SK-N-SH treated with all-trans-retinoic acid at 6 μM for 48 hours (cell line): ENCODE measurements at regions not wholly inside any gene's neighbourhood (a gene's known extent, or its start where the extent isn't known, plus 50 kb on each side); places are given as distances from the start of the nearest gene placed in this dataset.

Source experiments
- ATAC-seq: fragments of 200-7000 bp; cut with Tn5 transposase; 3 replicates; pipeline ENCODE4 v1.9.1; 2020; ENCODE audit warnings: mild to moderate bottlenecking, moderate library complexity
- ARNTL ChIP-seq: fragments of 450-650 bp; formaldehyde crosslinking; IDR thresholded peaks from 2 replicates; pipeline ENCODE4 v1.5.0; 2020; ENCODE audit warnings: low read depth, mild to moderate bottlenecking, moderate library complexity, borderline replicate concordance
- BACH2 ChIP-seq: fragments of 250-450 bp; sonication (Bioruptor Pico); IDR thresholded peaks from 2 replicates; pipeline ENCODE4 v1.9.0; 2021; ENCODE audit warnings: mild to moderate bottlenecking, borderline replicate concordance
- CREB5 ChIP-seq: fragments of 250-450 bp; sonication (Bioruptor Pico); IDR thresholded peaks from 2 replicates; pipeline ENCODE4 v1.5.1; 2020; ENCODE audit warnings: low read depth, mild to moderate bottlenecking, moderate library complexity
- CSDC2 ChIP-seq: fragments of 250-450 bp; sonication (Bioruptor Pico); IDR thresholded peaks from 2 replicates; pipeline ENCODE4 v1.5.0; 2020; ENCODE audit warnings: mild to moderate bottlenecking, moderate library complexity
- ESRRG ChIP-seq: fragments of 250-450 bp; sonication (Bioruptor Pico); IDR thresholded peaks from 2 replicates; pipeline ENCODE4 v1.6.1; 2021; ENCODE audit warnings: mild to moderate bottlenecking
- GLIS3 ChIP-seq: fragments of 250-450 bp; sonication (Bioruptor Pico); IDR thresholded peaks from 2 replicates; pipeline ENCODE4 v1.5.0; 2020; ENCODE audit warnings: mild to moderate bottlenecking, moderate library complexity
- ISL1 ChIP-seq: fragments of 250-450 bp; sonication (Bioruptor Pico); IDR thresholded peaks from 2 replicates; pipeline ENCODE4 v2.1.2; 2022; ENCODE audit warnings: mild to moderate bottlenecking, moderate library complexity
- OSR1 ChIP-seq: fragments of 250-450 bp; sonication (Bioruptor Pico); IDR thresholded peaks from 2 replicates; pipeline ENCODE4 v1.8.0; 2022; ENCODE audit warnings: moderate library complexity, mild to moderate bottlenecking, inconsistent platforms
- PPARA ChIP-seq: fragments of 250-450 bp; sonication (Bioruptor Pico); IDR thresholded peaks from 2 replicates; pipeline ENCODE4 v1.5.0; 2020; ENCODE audit warnings: mild to moderate bottlenecking, borderline replicate concordance
- RARB ChIP-seq: fragments of 250-450 bp; sonication (Bioruptor Pico); IDR thresholded peaks from 2 replicates; pipeline ENCODE4 v1.8.0; 2021; ENCODE audit warnings: mild to moderate bottlenecking, moderate library complexity
- SNAI2 ChIP-seq: fragments of 250-450 bp; sonication (Bioruptor Pico); IDR thresholded peaks from 2 replicates; pipeline ENCODE4 v1.5.0; 2020; ENCODE audit warnings: mild to moderate bottlenecking, moderate library complexity
- TCF4 ChIP-seq: fragments of 250-450 bp; sonication (Bioruptor Pico); IDR thresholded peaks from 2 replicates; pipeline ENCODE4 v1.8.0; 2021; ENCODE audit warnings: mild to moderate bottlenecking, moderate library complexity, borderline replicate concordance
- TOX ChIP-seq: fragments of 250-450 bp; sonication (Bioruptor Pico); IDR thresholded peaks from 2 replicates; pipeline ENCODE4 v1.8.0; 2021; ENCODE audit warnings: mild to moderate bottlenecking, moderate library complexity, borderline replicate concordance
- TSHZ2 ChIP-seq: fragments of 250-450 bp; sonication (Bioruptor Pico); IDR thresholded peaks from 2 replicates; pipeline ENCODE4 v1.5.0; 2020; ENCODE audit warnings: mild to moderate bottlenecking, moderate library complexity
- ZC3H10 ChIP-seq: fragments of 250-450 bp; sonication (Bioruptor Pico); IDR thresholded peaks from 2 replicates; pipeline ENCODE4 v1.5.1; 2021; ENCODE audit warnings: mild to moderate bottlenecking, moderate library complexity
- ZFP3 ChIP-seq: fragments of 250-450 bp; sonication (Bioruptor Pico); IDR thresholded peaks from 2 replicates; pipeline ENCODE4 v1.5.0; 2020; ENCODE audit warnings: mild to moderate bottlenecking, moderate library complexity
- ZFP30 ChIP-seq: fragments of 450-650 bp; formaldehyde crosslinking; IDR thresholded peaks from 2 replicates; pipeline ENCODE4 v1.5.0; 2022; ENCODE audit warnings: mild to moderate bottlenecking, moderate library complexity
- ZNF565 ChIP-seq: fragments of 450-650 bp; formaldehyde crosslinking; conservative IDR thresholded peaks from 2 replicates; pipeline ENCODE4 v1.5.0; 2020; ENCODE audit warnings: low read depth, mild to moderate bottlenecking, moderate library complexity
- ZNF70 ChIP-seq: fragments of 450-650 bp; formaldehyde crosslinking; IDR thresholded peaks from 2 replicates; pipeline ENCODE4 v1.5.0; 2020; ENCODE audit warnings: mild to moderate bottlenecking, moderate library complexity
- ZNF8 ChIP-seq: fragments of 450-650 bp; formaldehyde crosslinking; IDR thresholded peaks from 2 replicates; pipeline ENCODE4 v1.5.0; 2020; ENCODE audit warnings: mild to moderate bottlenecking, moderate library complexity
- TF ChIP-seq, protein P1 (sequence below): fragments of 250-450 bp; sonication (Bioruptor Pico); IDR thresholded peaks from 2 replicates; pipeline ENCODE4 v1.8.0; 2021; ENCODE audit warnings: low read depth, mild to moderate bottlenecking, moderate library complexity, borderline replicate concordance
- TF ChIP-seq, protein P2 (sequence below): fragments of 250-450 bp; sonication (Bioruptor Pico); IDR thresholded peaks from 2 replicates; pipeline ENCODE4 v1.5.1; 2021; ENCODE audit warnings: mild to moderate bottlenecking, moderate library complexity

GRCh38 chr9:89787595-89787994 is 182.8 kb downstream of the GADD45G start:
- TF ChIP-seq ZNF70 (CRISPR knock-in tag): no peak
- no peak for TF ChIP-seq ARNTL (CRISPR knock-in tag)
- no peak for TF ChIP-seq OSR1
- no peak for TF ChIP-seq PPARA (CRISPR knock-in tag)
- TF ChIP-seq ZC3H10 (CRISPR knock-in tag): no peak
- TF ChIP-seq ZFP30 (CRISPR knock-in tag): no peak
- no peak for TF ChIP-seq TSHZ2 (CRISPR knock-in tag)
- TF ChIP-seq ZNF8 (CRISPR knock-in tag): no peak
- TF ChIP-seq BACH2 (CRISPR knock-in tag): no peak
- no peak for TF ChIP-seq ZFP3 (CRISPR knock-in tag)
- TF ChIP-seq TCF4 (CRISPR knock-in tag): no peak
- no peak for TF ChIP-seq ZNF565 (CRISPR knock-in tag)
- no peak for TF ChIP-seq CSDC2 (CRISPR knock-in tag)
- TF ChIP-seq SNAI2 (CRISPR knock-in tag): no peak
- no peak for TF ChIP-seq RARB (CRISPR knock-in tag)
- ATAC-seq: no peak

DNA sequence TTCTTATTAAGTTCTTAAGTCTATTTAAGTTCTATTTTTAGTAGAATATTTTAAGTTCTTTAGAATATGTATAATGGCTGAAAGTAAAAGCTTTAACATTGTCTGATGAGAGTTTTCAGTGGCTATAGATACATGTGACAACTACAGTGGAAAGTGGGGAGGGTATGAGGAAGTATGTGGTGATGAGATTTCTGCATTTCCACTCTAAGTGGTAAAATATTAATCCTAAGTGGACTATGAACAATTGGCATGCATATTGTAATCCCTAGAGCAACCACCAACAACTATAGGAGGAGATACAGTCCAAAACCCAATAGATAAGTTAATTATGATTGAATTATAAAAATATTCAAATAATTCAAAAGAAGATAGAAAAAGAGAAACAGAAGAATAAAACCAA is 183.6 kb downstream of the GADD45G start:
- TF ChIP-seq SNAI2 (CRISPR knock-in tag): no peak
- no peak for TF ChIP-seq TSHZ2 (CRISPR knock-in tag)
- no peak for TF ChIP-seq CREB5
- TF ChIP-seq TCF4 (CRISPR knock-in tag): no peak
- TF ChIP-seq, protein P1, sequence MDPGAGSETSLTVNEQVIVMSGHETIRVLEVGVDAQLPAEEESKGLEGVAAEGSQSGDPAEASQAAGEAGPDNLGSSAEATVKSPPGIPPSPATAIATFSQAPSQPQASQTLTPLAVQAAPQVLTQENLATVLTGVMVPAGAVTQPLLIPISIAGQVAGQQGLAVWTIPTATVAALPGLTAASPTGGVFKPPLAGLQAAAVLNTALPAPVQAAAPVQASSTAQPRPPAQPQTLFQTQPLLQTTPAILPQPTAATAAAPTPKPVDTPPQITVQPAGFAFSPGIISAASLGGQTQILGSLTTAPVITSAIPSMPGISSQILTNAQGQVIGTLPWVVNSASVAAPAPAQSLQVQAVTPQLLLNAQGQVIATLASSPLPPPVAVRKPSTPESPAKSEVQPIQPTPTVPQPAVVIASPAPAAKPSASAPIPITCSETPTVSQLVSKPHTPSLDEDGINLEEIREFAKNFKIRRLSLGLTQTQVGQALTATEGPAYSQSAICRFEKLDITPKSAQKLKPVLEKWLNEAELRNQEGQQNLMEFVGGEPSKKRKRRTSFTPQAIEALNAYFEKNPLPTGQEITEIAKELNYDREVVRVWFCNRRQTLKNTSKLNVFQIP (CRISPR knock-in tag): no peak
- no peak for TF ChIP-seq ZFP3 (CRISPR knock-in tag)
- no peak for TF ChIP-seq ZNF565 (CRISPR knock-in tag)
- TF ChIP-seq BACH2 (CRISPR knock-in tag): no peak
- TF ChIP-seq ZC3H10 (CRISPR knock-in tag): no peak
- TF ChIP-seq CSDC2 (CRISPR knock-in tag): no peak
- TF ChIP-seq OSR1: no peak
- TF ChIP-seq ESRRG (CRISPR knock-in tag): no peak
- no peak for TF ChIP-seq ISL1
- no peak for TF ChIP-seq GLIS3 (CRISPR knock-in tag)
- TF ChIP-seq, protein P2, sequence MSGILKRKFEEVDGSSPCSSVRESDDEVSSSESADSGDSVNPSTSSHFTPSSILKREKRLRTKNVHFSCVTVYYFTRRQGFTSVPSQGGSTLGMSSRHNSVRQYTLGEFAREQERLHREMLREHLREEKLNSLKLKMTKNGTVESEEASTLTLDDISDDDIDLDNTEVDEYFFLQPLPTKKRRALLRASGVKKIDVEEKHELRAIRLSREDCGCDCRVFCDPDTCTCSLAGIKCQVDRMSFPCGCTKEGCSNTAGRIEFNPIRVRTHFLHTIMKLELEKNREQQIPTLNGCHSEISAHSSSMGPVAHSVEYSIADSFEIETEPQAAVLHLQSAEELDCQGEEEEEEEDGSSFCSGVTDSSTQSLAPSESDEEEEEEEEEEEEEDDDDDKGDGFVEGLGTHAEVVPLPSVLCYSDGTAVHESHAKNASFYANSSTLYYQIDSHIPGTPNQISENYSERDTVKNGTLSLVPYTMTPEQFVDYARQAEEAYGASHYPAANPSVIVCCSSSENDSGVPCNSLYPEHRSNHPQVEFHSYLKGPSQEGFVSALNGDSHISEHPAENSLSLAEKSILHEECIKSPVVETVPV: no peak
- no peak for TF ChIP-seq TOX (CRISPR knock-in tag)
- no peak for TF ChIP-seq ZNF70 (CRISPR knock-in tag)
- TF ChIP-seq PPARA (CRISPR knock-in tag): no peak
- no peak for ATAC-seq
